Medulla oblongata (tissue), 1 donor: ENCODE measurements at regions not wholly inside any gene's neighbourhood (a gene's known extent, or its start where the extent isn't known, plus 50 kb on each side); places are given as distances from the start of the nearest gene placed in this dataset.

Experiments
- DNase-seq: peaks from one replicate; pipeline ENCODE4 v3.0.0-alpha.2; 2015; ENCODE audit errors: extremely low spot score

DNA sequence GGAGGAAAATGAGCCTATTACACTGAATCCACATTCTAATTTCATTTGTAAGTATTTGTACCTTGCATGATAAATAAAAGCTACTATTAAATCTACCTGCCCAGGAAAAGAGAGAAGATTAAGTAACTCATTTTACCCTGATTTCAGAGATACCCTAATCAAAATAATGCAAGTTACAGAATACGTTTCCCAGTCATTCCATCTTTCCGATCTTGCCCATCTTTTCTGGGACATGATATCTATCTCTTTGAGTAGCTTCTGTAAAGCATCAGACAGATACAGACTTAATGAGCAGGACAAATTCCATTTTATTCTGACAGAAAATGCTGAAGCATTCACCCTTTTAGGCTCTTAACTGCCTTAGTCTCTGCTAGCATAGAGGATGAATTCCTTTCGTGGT lies 56.6 kb downstream of the SPRY2 start:
- no peak for DNase-seq

DNA sequence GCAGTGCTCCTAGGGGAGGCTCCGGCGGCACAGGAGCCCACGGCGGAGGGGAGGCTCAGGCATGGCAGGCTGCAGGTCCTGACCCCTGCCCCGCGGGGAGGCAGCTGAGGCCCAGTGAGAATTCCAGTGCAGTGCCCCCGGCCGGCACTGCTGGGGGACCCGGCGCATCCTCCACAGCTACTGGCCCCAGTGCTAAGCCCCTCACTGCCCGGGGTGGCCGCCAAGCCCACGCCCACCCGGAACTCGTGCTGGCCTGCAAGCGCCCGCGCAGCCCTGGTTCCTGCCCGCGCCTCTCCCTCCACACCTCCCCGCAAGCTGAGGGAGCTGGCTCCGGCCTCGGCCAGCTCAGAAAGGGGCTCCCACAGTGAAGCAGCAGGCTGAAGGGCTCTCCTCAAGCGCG lies 62.2 kb downstream of the SPRY2 start:
- DNase-seq: no peak

DNA sequence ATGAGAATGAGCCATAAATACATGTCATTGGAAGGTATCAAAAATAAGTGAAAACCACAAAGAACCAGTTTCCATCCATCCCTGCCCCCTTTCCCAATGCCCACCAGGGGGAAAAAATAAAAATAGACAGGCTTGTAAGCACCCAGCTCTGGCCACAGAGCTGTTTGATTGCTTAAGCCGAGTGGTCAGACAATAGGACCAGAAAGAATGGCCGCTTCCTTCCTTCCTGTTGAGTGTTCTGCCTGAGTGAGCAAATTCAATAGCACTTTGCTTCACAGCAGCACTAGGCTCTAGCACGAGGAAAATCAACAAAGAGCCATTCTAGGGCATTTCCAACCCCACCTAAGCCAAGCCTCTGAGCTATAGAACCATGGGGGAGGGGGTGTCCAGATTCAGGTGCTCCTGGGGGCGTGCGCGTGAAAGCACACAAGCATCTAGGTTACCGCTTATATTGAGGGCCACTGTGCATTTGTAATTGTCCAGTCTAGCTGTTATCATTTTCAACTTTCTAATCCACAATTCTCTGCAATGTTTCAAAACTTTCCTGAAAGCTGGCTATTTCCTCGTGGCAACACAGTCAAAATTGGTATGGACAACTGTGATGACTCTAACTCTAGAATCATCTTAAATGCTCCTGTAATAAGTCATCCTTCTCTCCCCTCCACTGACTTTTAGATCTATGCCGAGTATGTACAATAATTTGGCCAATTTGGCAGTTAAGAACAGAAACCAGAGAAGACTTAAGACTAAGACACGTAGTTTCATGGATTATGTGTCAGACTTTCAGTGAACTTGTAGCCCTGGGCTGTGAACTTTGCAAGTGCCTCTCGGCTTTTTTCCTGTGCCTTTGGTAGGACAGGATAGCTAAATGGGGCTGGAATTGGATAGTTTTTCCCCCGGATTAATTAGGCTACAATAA lies 64.3 kb downstream of the SPRY2 start:
- DNase-seq: peak; percentile 80

DNA sequence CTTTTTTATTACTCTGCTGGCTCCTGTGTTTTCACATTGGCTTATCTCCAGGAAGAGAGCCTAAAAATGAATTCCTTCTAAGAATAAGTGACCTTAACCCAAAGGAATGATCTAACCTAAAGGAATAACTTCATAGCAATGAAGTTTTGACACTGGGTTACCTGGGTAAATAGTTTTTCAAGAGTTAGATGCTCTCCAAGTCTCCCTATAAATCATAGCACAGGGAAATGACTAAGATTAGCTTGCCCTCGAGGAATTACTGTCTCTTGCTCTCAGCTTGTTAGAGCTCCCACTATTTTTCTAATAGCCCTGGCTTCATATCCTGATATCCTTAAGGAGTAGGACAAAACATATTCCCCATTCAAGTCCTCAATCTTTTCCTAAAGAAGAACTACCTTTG lies 66.3 kb downstream of the SPRY2 start:
- DNase-seq: no peak

DNA sequence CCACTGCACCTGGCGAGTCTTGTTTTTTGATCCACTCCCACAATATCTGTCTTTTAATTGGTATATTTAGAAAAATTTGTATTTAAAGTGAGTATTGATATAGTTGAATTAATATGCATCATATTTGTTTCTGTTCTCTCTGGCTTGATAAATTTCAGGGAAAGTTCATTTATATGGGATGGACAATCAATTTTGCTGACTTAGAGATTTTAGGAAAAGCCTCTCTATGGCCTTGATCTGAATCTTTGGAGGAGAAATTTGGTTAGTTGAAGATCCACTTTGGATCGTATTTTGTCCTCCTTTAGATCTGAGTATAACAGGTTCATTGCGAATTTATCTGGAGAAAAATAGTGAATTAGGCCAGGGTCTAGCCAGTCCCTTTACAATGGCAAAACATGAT lies 67.2 kb downstream of the SPRY2 start:
- no peak for DNase-seq

DNA sequence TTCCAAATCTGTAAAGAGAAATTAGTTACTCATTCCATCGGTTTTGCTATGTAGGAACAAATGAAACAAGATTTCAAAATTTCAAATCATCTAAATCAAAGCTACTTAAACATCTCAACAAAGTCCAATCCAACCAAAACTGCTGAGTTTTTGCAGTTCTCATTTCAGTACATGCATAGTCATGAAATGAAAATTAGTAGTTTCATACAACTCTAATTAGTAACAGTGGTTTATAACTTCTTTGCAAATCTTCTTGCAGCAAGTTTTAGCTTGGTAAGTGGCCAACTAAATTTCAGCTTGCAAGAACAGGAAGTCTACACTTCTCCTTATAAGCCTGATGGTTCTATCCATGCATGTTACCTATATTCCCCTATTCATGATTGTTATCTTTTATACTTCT lies 75.6 kb downstream of the SPRY2 start:
- no peak for DNase-seq

DNA sequence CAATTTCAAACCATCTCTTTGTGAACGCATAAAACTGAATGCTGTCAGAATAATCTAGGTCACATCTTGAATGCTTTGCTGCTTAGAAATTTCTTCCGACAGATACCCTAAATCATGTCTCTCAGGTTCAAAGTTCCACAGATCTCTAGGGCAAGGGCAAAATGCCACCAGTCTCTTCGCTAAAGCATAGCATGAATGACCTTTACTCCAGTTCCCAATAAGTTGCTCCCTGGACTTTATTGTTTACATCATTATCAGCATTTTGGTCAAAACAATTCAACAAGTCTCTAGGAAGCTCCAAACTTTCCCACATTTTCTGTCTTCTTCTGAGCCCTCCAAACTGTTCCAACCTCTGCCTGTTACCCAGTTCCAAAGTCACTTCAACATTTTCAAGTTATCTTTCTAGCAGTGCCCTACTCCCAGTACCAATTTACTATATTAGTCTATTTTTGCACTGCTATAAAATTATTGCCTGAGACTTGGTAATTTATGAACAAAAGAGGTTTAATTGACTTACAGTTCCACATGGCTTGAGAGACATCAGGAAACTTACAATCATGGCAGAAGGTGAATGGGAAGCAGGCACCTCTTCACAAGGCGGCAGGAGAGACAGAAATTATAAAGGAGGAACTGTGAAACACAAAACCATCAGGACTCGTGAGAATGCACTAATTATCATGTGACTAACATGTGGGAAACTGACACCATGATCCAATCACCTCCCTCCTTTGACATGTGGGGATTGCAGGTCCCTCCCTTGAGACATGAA lies 77.0 kb downstream of the SPRY2 start:
- DNase-seq: no peak

DNA sequence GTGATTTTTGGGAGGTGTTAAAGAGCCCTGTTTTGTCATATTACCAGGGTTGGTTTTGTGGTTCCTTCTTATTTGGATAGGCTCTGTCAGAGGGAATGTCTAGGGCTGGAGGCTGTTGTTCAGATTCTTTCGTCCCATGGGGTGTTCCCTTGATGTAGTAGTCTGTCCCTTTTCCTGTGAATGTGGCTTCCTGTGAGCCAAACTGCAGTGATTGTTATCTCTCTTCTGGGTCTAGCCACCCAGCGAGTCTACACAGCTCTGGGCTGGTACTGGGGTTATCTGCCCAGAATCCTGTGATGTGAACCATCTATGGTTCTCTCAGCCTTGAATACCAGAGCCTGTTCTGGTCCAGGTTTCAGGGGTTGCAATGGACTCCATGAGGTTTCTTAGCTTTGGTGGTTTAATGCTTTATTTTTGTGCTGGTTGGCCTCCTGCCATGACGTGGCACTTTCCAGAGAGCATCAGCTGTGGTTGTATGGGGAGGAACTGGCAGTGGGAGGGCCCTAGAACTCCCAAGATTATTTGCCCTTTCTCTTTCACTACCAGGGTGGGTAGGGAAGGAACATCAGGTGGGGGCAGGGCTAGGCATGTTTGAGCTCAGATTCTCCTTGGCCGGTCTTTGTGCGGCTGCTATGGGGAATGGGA lies 78.8 kb downstream of the SPRY2 start:
- no peak for DNase-seq

DNA sequence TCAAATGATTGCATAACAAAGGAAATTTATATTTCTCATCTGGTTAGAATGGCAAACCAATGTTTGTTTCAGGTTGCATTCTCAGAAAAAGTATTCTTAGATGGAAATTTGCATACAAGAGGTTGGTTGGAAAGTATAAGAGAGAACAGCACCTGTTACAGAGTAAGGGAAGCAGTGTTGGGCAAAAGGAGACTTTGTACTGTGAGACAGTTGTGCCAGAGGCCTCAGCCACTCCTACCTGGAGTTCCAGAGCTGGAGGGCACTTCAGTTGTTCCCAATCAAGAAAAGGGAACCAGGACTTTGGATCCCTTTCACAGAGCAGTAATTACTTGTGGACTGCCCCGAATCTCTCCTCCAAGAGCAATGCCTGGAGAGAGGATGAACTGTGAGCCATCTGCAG lies 81.8 kb downstream of the SPRY2 start:
- no peak for DNase-seq

DNA sequence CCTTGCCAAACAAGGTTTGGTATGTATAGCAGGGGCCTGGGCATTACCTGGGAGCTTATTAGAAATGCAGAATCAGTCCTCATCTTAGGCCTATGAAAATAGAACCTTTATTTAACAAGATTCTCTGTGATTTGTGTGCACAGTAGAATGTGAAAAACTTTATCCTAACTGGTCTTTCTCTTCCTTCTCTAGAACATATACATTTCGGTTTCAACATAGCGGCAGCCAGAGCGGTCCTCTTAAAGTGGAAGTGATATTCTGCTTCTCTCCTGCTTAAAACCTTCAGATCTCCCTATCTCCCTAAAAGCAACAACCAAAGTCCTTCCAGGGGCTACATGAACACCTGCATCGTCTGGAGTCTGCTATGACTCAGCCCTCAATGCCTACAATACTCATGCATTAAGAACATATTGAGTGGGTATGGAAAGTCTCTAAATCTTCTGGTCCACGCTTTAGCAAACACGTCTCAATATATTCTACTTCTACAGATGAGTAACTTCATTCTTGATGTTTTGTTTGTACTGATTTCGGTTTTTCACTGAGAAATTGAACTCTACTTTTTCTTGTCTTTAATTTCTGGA lies 84.5 kb downstream of the SPRY2 start:
- no peak for DNase-seq

DNA sequence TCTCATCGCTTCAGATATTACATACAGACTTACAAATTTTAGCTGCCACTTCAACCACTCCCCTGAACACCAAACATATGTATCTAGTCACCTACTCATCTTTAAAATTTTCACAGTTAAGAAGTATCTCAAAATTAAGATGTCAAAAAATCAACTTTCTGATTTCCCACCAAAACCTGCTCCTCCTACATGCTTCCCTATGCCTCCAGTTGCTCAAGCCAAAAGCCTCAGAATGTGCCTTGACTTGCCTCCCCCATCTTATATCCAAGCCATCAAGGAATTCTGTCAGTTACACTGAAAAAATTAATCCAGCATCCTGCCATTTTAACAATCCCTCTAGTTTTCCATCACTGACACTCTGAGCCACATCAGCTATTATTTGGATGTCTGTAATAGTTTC lies 85.0 kb downstream of the SPRY2 start:
- DNase-seq: no peak

DNA sequence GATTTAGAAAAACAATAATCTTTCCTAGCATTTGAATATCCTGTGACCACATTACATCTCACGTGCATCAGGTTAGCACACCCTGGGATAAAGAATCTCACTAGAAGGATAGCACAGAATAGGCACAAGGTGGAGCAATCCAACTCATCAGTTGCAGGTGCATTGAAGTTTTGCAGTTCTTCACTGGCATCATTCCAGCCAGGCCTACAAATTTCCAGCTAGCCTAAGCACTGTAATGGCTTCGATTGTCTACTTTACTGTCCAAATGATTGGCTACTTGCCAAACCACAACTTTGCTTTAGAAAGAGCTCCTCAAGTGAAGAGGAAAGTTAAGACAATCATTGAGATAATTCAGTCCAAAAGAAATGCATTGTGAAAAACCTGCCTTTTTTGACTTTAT lies 89.5 kb downstream of the SPRY2 start:
- peak; percentile 39 for DNase-seq

DNA sequence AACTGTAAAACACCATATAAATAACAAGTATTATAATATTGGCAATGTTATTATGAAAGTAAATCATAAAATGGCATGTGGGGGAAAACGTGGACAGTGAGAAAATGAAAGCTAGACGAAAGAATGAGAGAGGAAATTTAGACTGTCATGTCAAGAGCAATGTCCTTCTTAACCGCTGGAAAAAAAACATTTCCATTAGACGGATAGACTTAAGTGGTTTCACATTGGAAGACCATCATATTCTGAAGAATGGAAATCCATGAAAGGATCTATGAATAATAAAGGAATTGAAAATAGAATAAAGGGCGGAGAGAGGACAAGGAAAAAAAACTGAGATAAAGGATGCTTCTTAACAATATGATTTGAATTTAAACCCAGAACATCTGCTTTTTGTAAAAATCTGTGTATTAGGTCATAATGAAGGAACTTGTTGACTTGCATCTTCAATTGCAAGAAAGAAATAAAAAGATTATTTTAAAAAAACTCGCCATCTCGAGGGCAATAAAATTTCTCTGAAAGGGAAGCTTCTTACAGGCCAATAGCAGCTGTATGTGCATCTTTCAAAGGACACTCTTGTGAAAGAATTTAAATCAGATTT lies 90.6 kb downstream of the SPRY2 start:
- no peak for DNase-seq

DNA sequence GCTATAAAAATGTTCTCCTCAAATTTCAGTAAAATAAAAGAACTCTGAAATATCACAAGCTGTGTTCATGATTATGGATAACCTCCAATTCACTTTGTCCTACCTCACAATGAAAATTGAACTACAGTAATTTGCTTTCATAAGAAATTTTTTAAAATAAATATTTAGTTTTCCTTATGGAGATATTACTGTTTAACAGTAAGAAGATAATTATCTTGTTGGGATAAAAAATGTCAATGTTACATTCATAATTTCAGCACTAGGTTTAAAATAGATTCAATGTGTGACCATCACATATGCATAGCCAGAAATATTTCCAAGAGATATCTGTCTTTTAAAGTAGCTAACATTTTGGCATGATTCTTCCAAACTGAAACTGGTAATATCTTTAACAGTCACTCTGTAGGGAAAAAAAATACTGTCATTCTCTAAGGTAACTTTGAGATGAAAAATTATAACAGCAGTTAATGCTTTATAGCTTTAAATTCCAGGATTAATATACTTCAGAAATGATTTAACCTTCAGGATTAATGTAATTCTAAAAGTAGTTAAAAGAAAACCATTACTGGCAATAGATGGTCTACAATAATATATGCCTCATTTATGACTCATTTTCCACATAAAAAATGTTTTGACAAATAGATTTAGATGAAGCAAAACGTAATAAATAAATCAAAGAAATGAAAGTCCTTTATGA lies 91.3 kb downstream of the SPRY2 start:
- no peak for DNase-seq

DNA sequence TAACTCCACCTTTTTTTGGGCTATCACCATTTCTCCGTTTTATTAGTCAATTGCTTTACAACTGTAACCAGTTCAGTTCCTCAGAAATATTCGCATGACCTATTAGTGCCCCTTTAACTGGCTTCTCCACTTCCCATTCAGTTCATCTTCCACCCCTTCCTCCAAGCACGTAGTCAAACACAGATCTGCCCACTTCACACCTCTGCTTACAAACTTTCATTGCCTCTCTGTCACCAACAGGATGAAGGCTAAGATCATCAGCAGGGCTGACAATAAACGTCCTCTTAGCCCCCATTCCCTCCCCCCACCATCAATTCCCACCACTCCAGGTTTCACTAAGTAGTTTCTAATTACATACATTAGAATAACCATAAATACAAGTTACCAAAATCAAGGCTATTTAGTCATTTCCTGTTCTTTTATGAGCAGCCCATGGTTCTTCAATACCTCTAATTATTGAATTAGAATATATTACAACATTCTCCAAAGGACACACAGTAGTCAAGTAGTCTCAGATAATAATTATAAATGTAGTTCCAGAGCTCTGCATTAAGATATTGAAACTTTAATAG lies 95.7 kb downstream of the SPRY2 start:
- DNase-seq: no peak

DNA sequence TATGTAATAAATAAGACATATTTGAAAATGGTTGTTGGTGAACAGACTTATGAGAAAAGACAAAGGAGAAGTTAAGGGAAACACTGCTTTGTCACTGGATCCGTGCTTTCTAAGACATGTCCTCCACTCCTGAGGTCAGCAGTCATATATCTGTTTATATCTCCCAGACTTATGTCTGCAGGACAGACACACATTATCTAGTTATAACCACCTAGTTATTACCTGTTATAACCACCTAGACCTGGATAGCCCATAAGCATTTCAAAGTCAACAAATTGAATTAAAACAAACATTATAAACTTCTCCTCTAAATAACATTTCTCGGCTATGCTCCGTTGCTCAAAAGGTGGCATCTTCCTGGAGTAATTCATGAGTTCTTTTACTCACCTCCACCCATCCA lies 96.4 kb downstream of the SPRY2 start:
- no peak for DNase-seq

DNA sequence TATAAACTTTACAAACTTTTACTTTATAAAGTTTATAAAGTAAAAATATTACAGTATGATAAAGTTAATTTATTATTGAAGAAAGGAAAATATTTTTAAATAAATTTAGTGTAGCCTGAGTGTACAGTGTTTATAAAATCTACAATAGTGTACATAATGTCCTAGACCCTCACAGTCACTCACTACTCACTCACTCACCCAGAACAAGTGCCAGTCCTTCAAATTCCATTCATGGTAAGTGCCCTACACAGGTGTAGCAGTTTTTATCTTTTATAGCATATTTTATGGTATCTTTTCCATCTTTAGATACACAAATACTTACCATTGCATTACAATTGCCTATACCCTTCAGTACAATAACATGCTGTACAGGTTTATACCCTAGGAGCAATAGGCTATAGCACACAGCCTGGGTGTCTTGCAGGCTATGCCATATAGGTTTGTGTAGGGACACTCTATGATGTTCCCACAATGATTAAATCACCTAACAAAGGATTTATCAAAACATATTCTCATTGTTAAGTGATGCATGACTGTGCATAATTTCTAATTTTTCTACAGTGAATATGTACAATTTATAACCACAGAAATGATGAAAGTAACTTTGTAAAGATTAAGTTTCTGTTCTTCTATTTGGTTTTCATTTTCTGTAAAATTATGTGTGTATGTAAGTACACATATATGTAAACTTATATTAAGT lies 98.0 kb downstream of the SPRY2 start:
- no peak for DNase-seq

DNA sequence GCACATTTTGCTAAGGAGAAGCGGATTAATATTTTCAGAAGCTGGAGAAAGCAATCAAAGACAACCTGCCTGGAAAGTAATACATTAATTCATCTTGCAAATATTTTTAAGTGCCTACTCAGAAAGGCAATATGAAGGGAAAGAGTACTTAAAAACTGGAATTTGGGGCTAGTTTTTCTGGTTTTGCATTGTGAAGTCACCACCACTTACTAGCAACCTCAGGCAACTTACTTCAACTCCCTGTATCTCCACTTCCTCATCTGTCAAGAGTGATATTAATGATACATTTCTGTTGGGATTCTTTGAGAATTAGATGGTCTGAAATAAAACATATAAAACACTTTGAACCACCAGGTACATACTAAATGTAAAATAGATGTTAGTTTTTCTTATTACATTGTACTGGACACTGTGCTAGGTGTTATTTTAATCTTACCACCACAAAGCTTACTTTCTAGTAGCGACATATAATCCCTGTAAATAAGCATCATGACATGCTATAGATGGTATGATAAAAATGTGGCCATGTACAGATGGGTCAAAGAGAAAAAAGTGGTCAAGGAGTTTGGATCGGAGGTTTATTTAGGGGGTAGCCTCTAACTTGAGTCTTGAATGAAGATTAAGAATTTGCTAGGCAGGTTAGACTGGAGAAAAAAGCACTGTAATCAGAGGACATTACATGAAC lies 101.2 kb downstream of the SPRY2 start:
- DNase-seq: no peak

DNA sequence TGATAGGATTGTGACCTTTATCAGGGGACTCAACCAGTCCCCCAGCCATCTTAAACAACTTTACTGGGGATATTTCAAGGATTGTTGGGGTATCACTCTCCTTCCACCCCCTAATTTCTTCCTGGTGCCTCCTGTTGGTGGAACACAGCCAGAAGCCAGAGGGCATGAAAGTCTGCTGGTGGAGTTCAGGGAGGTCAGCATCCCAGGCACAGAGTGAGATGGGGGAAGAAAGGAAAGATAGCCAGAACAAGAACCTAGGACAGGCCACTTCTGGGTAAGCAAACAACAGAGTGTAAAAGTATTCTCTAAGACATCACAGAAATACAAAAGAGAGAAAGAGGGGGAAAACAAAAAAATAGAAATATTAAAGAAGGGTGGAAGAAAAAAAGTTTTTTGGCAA lies 101.8 kb downstream of the SPRY2 start:
- no peak for DNase-seq

DNA sequence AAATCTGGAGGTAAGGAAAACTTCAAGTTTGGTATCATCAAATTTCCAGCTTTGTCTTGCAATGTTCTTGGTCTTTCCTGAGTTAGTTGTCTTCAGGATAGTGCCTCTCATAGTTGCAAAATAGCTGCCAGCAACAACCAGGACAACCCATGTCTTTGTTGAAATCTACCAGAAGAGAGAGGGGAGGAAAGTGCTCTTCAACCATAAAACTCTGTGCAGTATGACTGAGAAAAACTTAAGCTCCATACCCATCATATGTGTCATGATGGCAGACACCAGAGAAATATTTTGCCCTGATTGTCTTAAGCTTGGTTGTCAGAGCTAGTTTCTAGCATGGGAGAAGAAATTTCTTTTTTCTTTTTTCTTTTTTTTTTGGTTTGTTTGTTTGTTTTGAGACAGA lies 103.3 kb downstream of the SPRY2 start:
- no peak for DNase-seq
